ENCODE measurements at regions not wholly inside any gene's neighbourhood (a gene's known extent, or its start where the extent isn't known, plus 50 kb on each side); places are given as distances from the start of the nearest gene placed in this dataset.
"Not testable (repeated sequence)": the region's sequence is repeated elsewhere in the genome, so short reads cannot be mapped to it uniquely, and the experiment has no call there.

DNA sequence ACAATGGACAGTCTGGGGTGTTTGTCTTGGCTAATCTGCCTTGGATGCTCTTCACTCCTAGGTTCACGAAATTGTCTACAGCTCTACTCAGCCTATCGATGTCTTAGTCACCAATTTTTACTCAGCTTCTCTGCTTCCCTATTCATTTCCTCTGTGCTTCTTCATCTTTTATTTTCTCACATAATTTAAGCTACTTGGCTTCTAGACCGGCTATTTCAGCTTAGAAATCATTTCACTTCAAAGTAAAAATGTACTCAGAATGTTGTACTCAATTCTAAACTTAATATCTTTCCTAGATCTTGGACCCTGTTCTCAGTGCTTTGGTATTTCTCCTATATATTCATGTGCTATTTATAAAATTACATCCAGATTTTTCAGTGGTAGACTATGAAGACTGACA lies 430.0 kb upstream of the FTMT start:
- no peak for DNase-seq (ENCODE audit: low read depth)
- TF ChIP-seq, protein P1, sequence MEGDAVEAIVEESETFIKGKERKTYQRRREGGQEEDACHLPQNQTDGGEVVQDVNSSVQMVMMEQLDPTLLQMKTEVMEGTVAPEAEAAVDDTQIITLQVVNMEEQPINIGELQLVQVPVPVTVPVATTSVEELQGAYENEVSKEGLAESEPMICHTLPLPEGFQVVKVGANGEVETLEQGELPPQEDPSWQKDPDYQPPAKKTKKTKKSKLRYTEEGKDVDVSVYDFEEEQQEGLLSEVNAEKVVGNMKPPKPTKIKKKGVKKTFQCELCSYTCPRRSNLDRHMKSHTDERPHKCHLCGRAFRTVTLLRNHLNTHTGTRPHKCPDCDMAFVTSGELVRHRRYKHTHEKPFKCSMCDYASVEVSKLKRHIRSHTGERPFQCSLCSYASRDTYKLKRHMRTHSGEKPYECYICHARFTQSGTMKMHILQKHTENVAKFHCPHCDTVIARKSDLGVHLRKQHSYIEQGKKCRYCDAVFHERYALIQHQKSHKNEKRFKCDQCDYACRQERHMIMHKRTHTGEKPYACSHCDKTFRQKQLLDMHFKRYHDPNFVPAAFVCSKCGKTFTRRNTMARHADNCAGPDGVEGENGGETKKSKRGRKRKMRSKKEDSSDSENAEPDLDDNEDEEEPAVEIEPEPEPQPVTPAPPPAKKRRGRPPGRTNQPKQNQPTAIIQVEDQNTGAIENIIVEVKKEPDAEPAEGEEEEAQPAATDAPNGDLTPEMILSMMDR (IDR thresholded peaks at IDR 0.05; ENCODE audit: low read depth, low read length, missing control alignments), result no peak
- no peak overlapping the region for H3K4me3 ChIP-seq (ENCODE audit: low read depth, low read length)
- in situ Hi-C loops (cut with HindIII; ENCODE audit: low sequenced_read_pairs), result no loop called here

DNA sequence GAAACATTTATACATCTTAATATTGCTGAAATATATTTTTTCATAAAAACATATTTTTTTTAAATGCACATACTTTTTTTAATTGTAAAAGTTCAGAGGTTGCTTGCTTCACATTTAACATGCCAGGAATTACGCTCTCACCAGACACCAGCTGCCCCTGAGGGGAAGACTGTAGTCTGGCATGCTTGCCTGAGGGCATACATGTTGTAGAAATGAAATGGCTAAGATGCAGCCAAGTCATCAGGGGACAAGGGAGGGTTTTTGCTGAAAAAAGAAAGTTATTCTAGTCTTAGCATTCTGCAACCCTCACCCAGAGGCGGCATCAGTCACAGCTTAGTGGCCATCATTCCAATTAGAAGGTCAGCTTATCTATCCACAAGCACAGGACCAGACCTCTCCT lies 426.7 kb upstream of the FTMT start:
- H3K4me3 ChIP-seq (ENCODE audit: low read depth, low read length), result no peak overlapping the region
- TF ChIP-seq, protein P1 (IDR thresholded peaks at IDR 0.05; ENCODE audit: low read depth, low read length, missing control alignments), result no peak
- in situ Hi-C loops (cut with HindIII; ENCODE audit: low sequenced_read_pairs), result no loop called here
- DNase-seq (ENCODE audit: low read depth), result no peak

DNA sequence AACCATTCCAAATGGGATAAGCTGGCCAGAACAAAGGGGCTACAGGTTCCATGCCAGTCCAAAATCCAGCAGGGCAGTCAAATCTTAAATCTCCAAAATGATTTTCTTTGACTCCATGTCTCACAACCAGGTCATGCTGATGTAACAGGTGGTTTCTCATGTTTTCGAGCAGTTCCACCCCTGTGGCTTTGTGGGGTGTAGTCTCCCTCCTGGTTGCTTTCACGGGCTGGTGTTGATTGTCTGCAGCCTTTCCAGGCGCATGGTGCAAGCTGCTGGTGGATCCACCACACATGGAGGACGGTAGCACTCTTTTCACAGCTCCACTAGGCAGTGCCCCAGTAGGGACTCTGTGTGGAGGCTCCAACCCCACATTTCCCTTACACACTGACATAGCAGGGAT lies 425.5 kb upstream of the FTMT start:
- no peak for DNase-seq (ENCODE audit: low read depth)
- TF ChIP-seq, protein P1 (IDR thresholded peaks at IDR 0.05; ENCODE audit: low read depth, low read length, missing control alignments), result no peak
- in situ Hi-C loops (cut with HindIII; ENCODE audit: low sequenced_read_pairs), result no loop called here
- H3K4me3 ChIP-seq (ENCODE audit: low read depth, low read length), result no peak overlapping the region

DNA sequence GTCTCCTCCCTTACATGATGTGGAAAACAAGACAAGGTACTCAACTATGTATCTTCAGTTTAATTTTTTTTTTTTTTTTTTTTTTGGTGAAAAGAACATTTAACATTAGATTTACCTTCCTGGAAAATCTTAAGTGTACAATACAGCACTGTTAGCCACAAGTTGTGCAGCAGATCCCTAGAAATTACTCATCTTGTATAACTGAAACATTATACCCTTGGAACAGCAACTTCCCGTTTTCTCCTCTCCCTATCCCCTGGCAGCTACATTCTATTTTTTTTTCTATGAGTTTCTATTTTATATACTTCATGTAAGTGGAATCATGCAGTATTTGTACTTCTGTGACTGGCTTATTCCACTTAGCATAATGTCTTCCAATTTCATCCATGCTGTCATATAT lies 421.9 kb upstream of the FTMT start:
- in situ Hi-C loops (cut with HindIII; ENCODE audit: low sequenced_read_pairs), result no loop called here
- TF ChIP-seq, protein P1 (IDR thresholded peaks at IDR 0.05; ENCODE audit: low read depth, low read length, missing control alignments), result no peak
- DNase-seq (ENCODE audit: low read depth), result no peak
- H3K4me3 ChIP-seq (ENCODE audit: low read depth, low read length), result no peak overlapping the region

DNA sequence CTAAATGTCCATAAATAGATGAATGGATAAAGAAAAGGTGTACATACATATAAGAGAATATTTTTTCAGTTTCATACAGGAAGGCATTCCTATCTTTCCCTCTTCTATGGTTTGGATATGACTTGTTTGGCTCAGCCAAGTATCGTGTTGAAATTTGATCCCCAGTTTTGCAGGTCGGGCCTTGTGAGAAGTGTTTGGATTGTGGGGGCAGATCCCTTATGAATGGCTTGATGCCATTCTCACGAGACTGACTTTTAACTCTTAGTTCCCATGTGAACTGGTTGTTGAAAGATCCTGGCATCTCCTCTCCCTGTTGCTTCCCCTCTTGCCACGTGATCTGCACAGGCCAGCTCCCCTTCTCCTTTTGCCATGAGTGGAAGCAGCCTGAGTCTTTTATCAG lies 421.1 kb upstream of the FTMT start:
- H3K4me3 ChIP-seq (ENCODE audit: low read depth, low read length), result no peak overlapping the region
- TF ChIP-seq, protein P1 (IDR thresholded peaks at IDR 0.05; ENCODE audit: low read depth, low read length, missing control alignments), result no peak
- in situ Hi-C loops (cut with HindIII; ENCODE audit: low sequenced_read_pairs), result no loop called here
- DNase-seq (ENCODE audit: low read depth), result no peak

DNA sequence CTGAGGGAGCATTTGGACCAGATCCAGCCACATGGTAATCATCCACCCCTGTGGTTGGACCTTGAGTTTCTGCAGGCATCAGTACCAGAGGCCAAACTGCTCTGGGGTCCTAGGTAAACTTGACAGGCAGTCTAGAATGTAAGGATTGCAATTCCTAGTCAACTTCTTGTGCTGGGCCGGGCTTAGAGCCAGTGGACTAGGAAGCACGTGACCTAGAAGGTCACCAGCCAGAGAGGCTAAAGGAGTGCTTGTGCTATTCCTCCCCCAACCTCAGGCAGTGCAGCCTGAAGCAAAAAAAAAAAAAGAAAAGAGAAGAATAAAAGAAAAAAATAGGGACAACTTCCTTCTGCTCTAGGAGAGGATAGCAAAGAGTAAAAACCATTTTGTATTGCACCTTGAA lies 406.2 kb upstream of the FTMT start:
- TF ChIP-seq, protein P1 (IDR thresholded peaks at IDR 0.05; ENCODE audit: low read depth, low read length, missing control alignments), result no peak
- DNase-seq (ENCODE audit: low read depth), result no peak
- no peak overlapping the region for H3K4me3 ChIP-seq (ENCODE audit: low read depth, low read length)
- in situ Hi-C loops (cut with HindIII; ENCODE audit: low sequenced_read_pairs), result no loop called here

DNA sequence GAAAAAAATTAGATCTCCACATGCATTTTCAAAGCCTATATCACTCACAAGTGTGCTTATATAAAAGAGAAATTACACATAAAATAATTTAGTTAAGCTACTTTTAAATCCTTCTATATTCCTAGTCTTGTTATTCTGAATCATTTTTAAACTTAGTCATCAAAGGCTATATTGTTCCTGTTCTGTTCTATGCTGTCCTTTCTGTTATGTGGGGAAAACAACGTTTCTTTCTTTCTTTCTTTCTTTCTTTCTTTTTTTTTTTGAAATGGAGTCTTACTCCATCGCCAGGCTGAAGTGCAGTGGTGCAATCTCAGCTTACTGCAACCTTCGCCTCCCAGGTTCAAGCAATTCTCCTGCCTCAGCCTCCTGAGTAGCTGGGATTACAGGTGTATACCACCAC lies 389.2 kb upstream of the FTMT start:
- no peak overlapping the region for H3K4me3 ChIP-seq (ENCODE audit: low read depth, low read length)
- TF ChIP-seq, protein P1 (IDR thresholded peaks at IDR 0.05; ENCODE audit: low read depth, low read length, missing control alignments), result no peak
- no peak for DNase-seq (ENCODE audit: low read depth)
- in situ Hi-C loops (cut with HindIII; ENCODE audit: low sequenced_read_pairs), result no loop called here

DNA sequence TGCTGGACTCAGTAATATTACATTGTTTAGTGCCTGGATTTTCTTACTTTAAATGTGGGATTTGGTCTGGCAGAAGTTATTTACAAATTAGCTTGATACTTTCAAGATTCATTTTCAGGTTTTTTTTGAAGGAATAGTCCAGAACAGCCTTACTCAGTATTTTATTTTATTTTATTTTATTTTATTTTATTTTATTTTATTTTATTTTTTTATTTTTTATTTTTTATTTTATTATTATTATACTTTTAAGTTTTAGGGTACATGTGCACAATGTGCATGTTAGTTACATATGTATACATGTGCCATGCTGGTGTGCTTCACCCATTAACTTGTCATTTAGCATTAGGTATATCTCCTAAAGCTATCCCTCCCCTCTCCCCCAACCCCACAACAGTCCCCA lies 380.5 kb upstream of the FTMT start:
- in situ Hi-C loops (cut with HindIII; ENCODE audit: low sequenced_read_pairs); H3K4me3 ChIP-seq (ENCODE audit: low read depth, low read length); DNase-seq (ENCODE audit: low read depth): not testable (repeated sequence)
